ENCODE measurements at regions not wholly inside any gene's neighbourhood (a gene's known extent, or its start where the extent isn't known, plus 50 kb on each side); places are given as distances from the start of the nearest gene placed in this dataset.
"Not testable (repeated sequence)": the region's sequence is repeated elsewhere in the genome, so short reads cannot be mapped to it uniquely, and the experiment has no call there.

- Histone ChIP-seq H3K4me2 (ENCODE audit: low read depth, low read length, poor library complexity, severe bottlenecking) (no peak overlapping the region), H3K36me3 (ENCODE audit: insufficient read depth, low read length) (no peaks in the 10 kb centered on the region), H4K20me1 (ENCODE audit: insufficient read depth, low read depth, low read length) (no peaks in the 10 kb centered on the region), H3K27me3 (ENCODE audit: low read length) (no peaks in the 10 kb centered on the region), H3K4me1 (ENCODE audit: low read length) (no peaks in the 10 kb centered on the region), H3K4me3 (ENCODE audit: low read length) (no peak overlapping the region), H3K27ac (ENCODE audit: low read length) (no peak overlapping the region), H3K79me2 (ENCODE audit: low read length) (no peaks in the 10 kb centered on the region), H2AFZ (ENCODE audit: low read length) (no peak overlapping the region), H3K9me2 (replicated peaks; ENCODE audit: insufficient read depth, low read length) (no peaks in the 10 kb centered on the region), H3K9ac (ENCODE audit: low read length) (no peak overlapping the region), H3K9me3 (ENCODE audit: low read length) (no peaks in the 10 kb centered on the region)
- DNase-seq = no peak
Measured at GRCh38 chr2:21821672-21822227, 698.0 kb downstream of the TDRD15 start.

DNA sequence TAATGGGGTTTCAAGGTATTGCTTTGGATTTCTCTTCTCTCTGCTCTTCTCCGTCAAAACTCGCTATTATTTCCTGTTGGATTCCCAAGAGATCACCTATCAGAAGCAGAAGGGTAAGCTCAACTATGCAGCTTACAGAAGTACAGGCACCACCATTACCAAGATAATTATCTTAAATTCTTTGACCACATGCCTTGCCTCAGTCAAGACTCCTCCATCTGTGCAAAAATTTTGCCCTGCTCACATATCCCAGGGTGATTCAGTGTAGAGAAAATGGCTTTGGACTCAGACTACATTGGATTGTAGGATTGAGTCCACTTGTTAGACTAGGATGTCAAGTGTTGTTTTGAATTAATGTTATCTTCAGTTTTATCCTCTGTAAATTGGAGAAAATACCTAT, 698.7 kb downstream of the TDRD15 start:
- Histone ChIP-seq H3K9ac (ENCODE audit: low read length) (no peak overlapping the region), H3K4me3 (ENCODE audit: low read length) (no peak overlapping the region), H3K27me3 (ENCODE audit: low read length) (no peaks in the 10 kb centered on the region), H3K4me1 (ENCODE audit: low read length) (no peaks in the 10 kb centered on the region), H3K4me2 (ENCODE audit: low read depth, low read length, poor library complexity, severe bottlenecking) (no peak overlapping the region), H3K36me3 (ENCODE audit: insufficient read depth, low read length) (no peaks in the 10 kb centered on the region), H2AFZ (ENCODE audit: low read length) (no peak overlapping the region), H3K9me2 (replicated peaks; ENCODE audit: insufficient read depth, low read length) (no peaks in the 10 kb centered on the region), H4K20me1 (ENCODE audit: insufficient read depth, low read depth, low read length) (no peaks in the 10 kb centered on the region), H3K9me3 (ENCODE audit: low read length) (no peaks in the 10 kb centered on the region), H3K79me2 (ENCODE audit: low read length) (no peaks in the 10 kb centered on the region), H3K27ac (ENCODE audit: low read length) (no peak overlapping the region)
- DNase-seq = no peak

GRCh38 chr2:21833767-21834166, 710.0 kb downstream of the TDRD15 start:
- H4K20me1 ChIP-seq (ENCODE audit: insufficient read depth, low read depth, low read length) = no peaks in the 10 kb centered on the region

GRCh38 chr2:21836261-21836660, 712.5 kb downstream of the TDRD15 start:
- Histone ChIP-seq H3K27me3 (ENCODE audit: low read length) (no peaks in the 10 kb centered on the region), H3K4me3 (ENCODE audit: low read length) (no peak overlapping the region), H2AFZ (ENCODE audit: low read length) (no peak overlapping the region)

More at GRCh38 chr2:21833767-21834166, 710.0 kb downstream of the TDRD15 start:
- no peak overlapping the region for H3K9ac ChIP-seq (ENCODE audit: low read length)
- no peaks in the 10 kb centered on the region for H3K79me2 ChIP-seq (ENCODE audit: low read length)
- H3K4me1 ChIP-seq (ENCODE audit: low read length) = no peaks in the 10 kb centered on the region
- no peaks in the 10 kb centered on the region for H3K9me2 ChIP-seq (replicated peaks; ENCODE audit: insufficient read depth, low read length)
- no peak overlapping the region for H3K4me3 ChIP-seq (ENCODE audit: low read length)
- no peaks in the 10 kb centered on the region for H3K27me3 ChIP-seq (ENCODE audit: low read length)
- no peaks in the 10 kb centered on the region for H3K9me3 ChIP-seq (ENCODE audit: low read length)
- no peak overlapping the region for H2AFZ ChIP-seq (ENCODE audit: low read length)
- DNase-seq = no peak
- H3K27ac ChIP-seq (ENCODE audit: low read length) = no peak overlapping the region
- no peak overlapping the region for H3K4me2 ChIP-seq (ENCODE audit: low read depth, low read length, poor library complexity, severe bottlenecking)
- no peaks in the 10 kb centered on the region for H3K36me3 ChIP-seq (ENCODE audit: insufficient read depth, low read length)

DNA sequence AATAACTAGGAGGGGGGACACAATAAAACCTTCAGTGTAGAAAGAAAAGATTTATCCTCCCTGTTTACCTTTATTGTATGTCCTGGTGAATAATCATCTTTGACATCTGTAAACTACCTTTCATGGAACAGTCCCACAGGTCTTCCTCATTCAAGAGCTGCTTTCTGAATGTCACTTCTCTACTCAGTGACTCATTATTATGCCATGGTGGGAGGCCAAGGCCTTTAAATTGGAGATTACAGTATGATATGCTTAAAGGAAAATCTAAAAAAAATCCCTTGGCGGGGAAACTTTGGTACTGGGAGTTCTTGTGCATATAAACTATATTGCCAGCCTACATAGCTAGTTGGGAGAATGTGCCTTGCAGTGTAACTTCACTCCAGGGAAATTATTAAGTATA, 713.0 kb downstream of the TDRD15 start:
- no peak overlapping the region for H3K9ac ChIP-seq (ENCODE audit: low read length)
- no peaks in the 10 kb centered on the region for H3K27me3 ChIP-seq (ENCODE audit: low read length)
- no peak overlapping the region for H3K4me2 ChIP-seq (ENCODE audit: low read depth, low read length, poor library complexity, severe bottlenecking)
- H3K9me2 ChIP-seq (replicated peaks; ENCODE audit: insufficient read depth, low read length) = no peaks in the 10 kb centered on the region
- no peaks in the 10 kb centered on the region for H3K9me3 ChIP-seq (ENCODE audit: low read length)
- no peak for DNase-seq
- H3K27ac ChIP-seq (ENCODE audit: low read length) = no peak overlapping the region
- H4K20me1 ChIP-seq (ENCODE audit: insufficient read depth, low read depth, low read length) = no peaks in the 10 kb centered on the region
- no peak overlapping the region for H3K4me3 ChIP-seq (ENCODE audit: low read length)
- H3K4me1 ChIP-seq (ENCODE audit: low read length) = no peaks in the 10 kb centered on the region
- H3K36me3 ChIP-seq (ENCODE audit: insufficient read depth, low read length) = no peaks in the 10 kb centered on the region
- no peaks in the 10 kb centered on the region for H3K79me2 ChIP-seq (ENCODE audit: low read length)
- no peak overlapping the region for H2AFZ ChIP-seq (ENCODE audit: low read length)

More at GRCh38 chr2:21836261-21836660, 712.5 kb downstream of the TDRD15 start:
- no peaks in the 10 kb centered on the region for H3K4me1 ChIP-seq (ENCODE audit: low read length)
- no peaks in the 10 kb centered on the region for H4K20me1 ChIP-seq (ENCODE audit: insufficient read depth, low read depth, low read length)
- H3K27ac ChIP-seq (ENCODE audit: low read length) = no peak overlapping the region
- H3K4me2 ChIP-seq (ENCODE audit: low read depth, low read length, poor library complexity, severe bottlenecking) = no peak overlapping the region
- no peaks in the 10 kb centered on the region for H3K9me2 ChIP-seq (replicated peaks; ENCODE audit: insufficient read depth, low read length)
- H3K36me3 ChIP-seq (ENCODE audit: insufficient read depth, low read length) = no peaks in the 10 kb centered on the region
- no peak overlapping the region for H3K9ac ChIP-seq (ENCODE audit: low read length)
- H3K79me2 ChIP-seq (ENCODE audit: low read length) = no peaks in the 10 kb centered on the region
- no peaks in the 10 kb centered on the region for H3K9me3 ChIP-seq (ENCODE audit: low read length)
- DNase-seq = no peak

DNA sequence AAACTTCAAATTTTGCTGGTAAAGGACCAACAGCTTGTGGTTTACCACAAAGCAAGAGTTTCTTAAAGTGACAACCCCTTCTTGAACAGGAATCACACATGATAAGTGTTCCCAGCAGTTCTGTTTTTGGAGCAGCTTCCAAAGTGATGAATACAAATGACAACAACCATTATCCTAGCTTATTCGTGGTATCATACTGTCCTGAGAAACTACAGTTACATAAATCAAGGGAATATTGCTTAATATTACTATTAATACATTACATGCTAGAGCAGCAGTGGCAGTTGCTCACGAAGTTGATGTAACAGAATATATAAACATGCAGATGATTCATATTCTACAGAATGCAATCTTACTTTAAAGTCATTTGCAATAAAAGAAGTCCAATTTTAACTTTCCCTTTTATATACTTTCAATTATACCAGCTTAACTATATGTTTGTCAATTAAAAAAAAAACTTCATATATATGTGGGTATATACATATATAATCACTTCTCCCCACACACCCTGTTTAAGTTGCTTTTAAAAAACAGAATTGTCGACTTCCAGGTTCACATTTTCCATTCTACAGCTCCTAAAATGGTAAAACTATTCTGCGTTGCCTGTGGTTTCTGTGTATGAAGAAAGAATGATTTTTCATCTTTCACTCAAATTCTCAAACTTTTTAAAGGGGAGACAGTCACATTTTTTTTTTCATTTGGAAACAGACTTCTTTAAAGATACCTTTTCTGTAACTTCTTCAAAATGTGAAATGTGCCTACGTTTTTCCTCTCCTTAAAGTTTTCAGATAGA, 713.6 kb downstream of the TDRD15 start:
- no peaks in the 10 kb centered on the region for H3K9me2 ChIP-seq (replicated peaks; ENCODE audit: insufficient read depth, low read length)
- H3K4me1 ChIP-seq (ENCODE audit: low read length) = no peaks in the 10 kb centered on the region
- no peak overlapping the region for H3K9ac ChIP-seq (ENCODE audit: low read length)
- no peaks in the 10 kb centered on the region for H3K79me2 ChIP-seq (ENCODE audit: low read length)
- H3K4me2 ChIP-seq (ENCODE audit: low read depth, low read length, poor library complexity, severe bottlenecking) = no peak overlapping the region
- H3K4me3 ChIP-seq (ENCODE audit: low read length) = no peak overlapping the region
- no peaks in the 10 kb centered on the region for H3K36me3 ChIP-seq (ENCODE audit: insufficient read depth, low read length)
- no peaks in the 10 kb centered on the region for H3K9me3 ChIP-seq (ENCODE audit: low read length)
- H4K20me1 ChIP-seq (ENCODE audit: insufficient read depth, low read depth, low read length) = no peaks in the 10 kb centered on the region
- no peak overlapping the region for H3K27ac ChIP-seq (ENCODE audit: low read length)
- no peaks in the 10 kb centered on the region for H3K27me3 ChIP-seq (ENCODE audit: low read length)
- DNase-seq = no peak
- no peak overlapping the region for H2AFZ ChIP-seq (ENCODE audit: low read length)

DNA sequence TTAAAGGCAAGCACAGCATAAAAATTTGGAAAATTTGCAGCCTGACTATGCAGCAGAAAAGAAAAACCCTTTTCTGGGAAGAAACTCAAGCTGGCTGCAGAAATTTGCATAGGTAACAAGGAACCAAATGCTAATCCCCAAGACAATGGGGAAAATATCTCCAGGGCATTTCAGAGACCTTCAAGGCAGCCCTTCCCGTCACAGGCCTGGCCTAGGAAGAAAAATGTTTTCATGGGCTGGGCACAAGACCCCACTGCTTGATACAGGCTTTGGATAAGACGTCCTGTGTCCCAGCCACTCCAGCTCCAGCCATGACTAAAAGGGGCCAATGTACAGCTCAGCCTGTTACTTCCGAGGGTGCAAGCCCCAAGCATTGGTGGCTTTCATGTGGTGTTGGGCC, 717.6 kb downstream of the TDRD15 start:
- Histone ChIP-seq H3K4me1 (ENCODE audit: low read length) (no peaks in the 10 kb centered on the region), H2AFZ (ENCODE audit: low read length) (no peak overlapping the region), H3K27me3 (ENCODE audit: low read length) (no peaks in the 10 kb centered on the region), H3K4me2 (ENCODE audit: low read depth, low read length, poor library complexity, severe bottlenecking) (no peak overlapping the region), H3K4me3 (ENCODE audit: low read length) (no peak overlapping the region), H3K9me3 (ENCODE audit: low read length) (no peaks in the 10 kb centered on the region), H3K9ac (ENCODE audit: low read length) (no peak overlapping the region), H3K36me3 (ENCODE audit: insufficient read depth, low read length) (no peaks in the 10 kb centered on the region), H3K79me2 (ENCODE audit: low read length) (no peaks in the 10 kb centered on the region), H3K27ac (ENCODE audit: low read length) (no peak overlapping the region), H3K9me2 (replicated peaks; ENCODE audit: insufficient read depth, low read length) (no peaks in the 10 kb centered on the region; the same call in 1 of the 2 replicates), H4K20me1 (ENCODE audit: insufficient read depth, low read depth, low read length) (no peaks in the 10 kb centered on the region)
- DNase-seq = no peak

GRCh38 chr2:21850367-21850766, 726.6 kb downstream of the TDRD15 start:
- not testable (repeated sequence) for H3K79me2 ChIP-seq (ENCODE audit: low read length); H3K9me3 ChIP-seq (ENCODE audit: low read length); H4K20me1 ChIP-seq (ENCODE audit: insufficient read depth, low read depth, low read length); H3K4me2 ChIP-seq (ENCODE audit: low read depth, low read length, poor library complexity, severe bottlenecking); H3K4me3 ChIP-seq (ENCODE audit: low read length); H3K27me3 ChIP-seq (ENCODE audit: low read length); H3K36me3 ChIP-seq (ENCODE audit: insufficient read depth, low read length); DNase-seq; H3K4me1 ChIP-seq (ENCODE audit: low read length); H3K9me2 ChIP-seq (replicated peaks; ENCODE audit: insufficient read depth, low read length); H3K27ac ChIP-seq (ENCODE audit: low read length); H2AFZ ChIP-seq (ENCODE audit: low read length); H3K9ac ChIP-seq (ENCODE audit: low read length)

Measured in Karpas-422 (cell line).